Liver (tissue), 3 donors: ENCODE measurements at regions not wholly inside any gene's neighbourhood (a gene's known extent, or its start where the extent isn't known, plus 50 kb on each side); places are given as distances from the start of the nearest gene placed in this dataset.

ENCODE experiments used
- ATF3 ChIP-seq: IDR thresholded peaks from 2 replicates; pipeline ENCODE4 v1.6.1; 2016; ENCODE audit warnings: antibody characterized with exemption
- CTCF ChIP-seq: fragments of 150-350 bp; IDR thresholded peaks from 2 replicates; pipeline ENCODE4 v1.5.1; 2017; ENCODE audit warnings: improper control_type of control experiment, low read depth, low read length; ENCODE audit not compliant: missing input control
- EGR1 ChIP-seq, 2 donors: IDR thresholded peaks; 2 replicates each; pipeline ENCODE4 v1.6.1; 2016 to 2018; ENCODE audit warnings: antibody characterized with exemption in 2 of 2, low read depth in 2 of 2
- RAD21 ChIP-seq, 2 donors: IDR thresholded peaks; 2 replicates each; pipeline ENCODE4 v1.6.1; 2016; ENCODE audit warnings: antibody characterized with exemption in 2 of 2, mild to moderate bottlenecking in 2 of 2
- SP1 ChIP-seq: IDR thresholded peaks from 2 replicates; pipeline ENCODE4 v1.6.1; 2018; ENCODE audit warnings: antibody characterized with exemption, mild to moderate bottlenecking
- TAF1 ChIP-seq: conservative IDR thresholded peaks from 2 replicates; pipeline ENCODE4 v1.6.1; 2016; ENCODE audit warnings: antibody characterized with exemption, mild to moderate bottlenecking
- YY1 ChIP-seq: IDR thresholded peaks from 2 replicates; pipeline ENCODE4 v1.6.1; 2016; ENCODE audit warnings: antibody characterized with exemption, mild to moderate bottlenecking
- TF ChIP-seq, protein P1 (sequence below): IDR thresholded peaks from 2 replicates; pipeline ENCODE4 v1.6.1; 2016; ENCODE audit warnings: antibody characterized with exemption, mild to moderate bottlenecking
- TF ChIP-seq, protein P2 (sequence below): IDR thresholded peaks from 2 replicates; pipeline ENCODE4 v1.6.1; 2016; ENCODE audit warnings: antibody characterized with exemption
- donor health status: healthy.
- donor health status: healthy.

GRCh38 chr4:89639395-89639794, 197.6 kb downstream of the SNCA start:
- TF ChIP-seq CTCF (no peak), ATF3 (no peak), RAD21 (IDR thresholded peaks at IDR 0.05) (no peak), TAF1 (no peak), SP1 (no peak), YY1 (no peak), EGR1 (IDR thresholded peaks at IDR 0.05; ENCODE audit: low read depth in 2 of 2) (no peak)
- TF ChIP-seq, protein P1, sequence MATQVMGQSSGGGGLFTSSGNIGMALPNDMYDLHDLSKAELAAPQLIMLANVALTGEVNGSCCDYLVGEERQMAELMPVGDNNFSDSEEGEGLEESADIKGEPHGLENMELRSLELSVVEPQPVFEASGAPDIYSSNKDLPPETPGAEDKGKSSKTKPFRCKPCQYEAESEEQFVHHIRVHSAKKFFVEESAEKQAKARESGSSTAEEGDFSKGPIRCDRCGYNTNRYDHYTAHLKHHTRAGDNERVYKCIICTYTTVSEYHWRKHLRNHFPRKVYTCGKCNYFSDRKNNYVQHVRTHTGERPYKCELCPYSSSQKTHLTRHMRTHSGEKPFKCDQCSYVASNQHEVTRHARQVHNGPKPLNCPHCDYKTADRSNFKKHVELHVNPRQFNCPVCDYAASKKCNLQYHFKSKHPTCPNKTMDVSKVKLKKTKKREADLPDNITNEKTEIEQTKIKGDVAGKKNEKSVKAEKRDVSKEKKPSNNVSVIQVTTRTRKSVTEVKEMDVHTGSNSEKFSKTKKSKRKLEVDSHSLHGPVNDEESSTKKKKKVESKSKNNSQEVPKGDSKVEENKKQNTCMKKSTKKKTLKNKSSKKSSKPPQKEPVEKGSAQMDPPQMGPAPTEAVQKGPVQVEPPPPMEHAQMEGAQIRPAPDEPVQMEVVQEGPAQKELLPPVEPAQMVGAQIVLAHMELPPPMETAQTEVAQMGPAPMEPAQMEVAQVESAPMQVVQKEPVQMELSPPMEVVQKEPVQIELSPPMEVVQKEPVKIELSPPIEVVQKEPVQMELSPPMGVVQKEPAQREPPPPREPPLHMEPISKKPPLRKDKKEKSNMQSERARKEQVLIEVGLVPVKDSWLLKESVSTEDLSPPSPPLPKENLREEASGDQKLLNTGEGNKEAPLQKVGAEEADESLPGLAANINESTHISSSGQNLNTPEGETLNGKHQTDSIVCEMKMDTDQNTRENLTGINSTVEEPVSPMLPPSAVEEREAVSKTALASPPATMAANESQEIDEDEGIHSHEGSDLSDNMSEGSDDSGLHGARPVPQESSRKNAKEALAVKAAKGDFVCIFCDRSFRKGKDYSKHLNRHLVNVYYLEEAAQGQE, result no peak
- TF ChIP-seq, protein P2, sequence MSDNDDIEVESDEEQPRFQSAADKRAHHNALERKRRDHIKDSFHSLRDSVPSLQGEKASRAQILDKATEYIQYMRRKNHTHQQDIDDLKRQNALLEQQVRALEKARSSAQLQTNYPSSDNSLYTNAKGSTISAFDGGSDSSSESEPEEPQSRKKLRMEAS, result no peak
